GM21737 (cell line): ENCODE measurements at regions not wholly inside any gene's neighbourhood (a gene's known extent, or its start where the extent isn't known, plus 50 kb on each side); places are given as distances from the start of the nearest gene placed in this dataset.

Experiments
- ATAC-seq: cut with Tn5 transposase; IDR thresholded peaks from one replicate; pipeline ENCODE4 v1.9.1; 2021; ENCODE audit warnings: mild to moderate bottlenecking, moderate library complexity; ENCODE audit not compliant: unreplicated experiment

DNA sequence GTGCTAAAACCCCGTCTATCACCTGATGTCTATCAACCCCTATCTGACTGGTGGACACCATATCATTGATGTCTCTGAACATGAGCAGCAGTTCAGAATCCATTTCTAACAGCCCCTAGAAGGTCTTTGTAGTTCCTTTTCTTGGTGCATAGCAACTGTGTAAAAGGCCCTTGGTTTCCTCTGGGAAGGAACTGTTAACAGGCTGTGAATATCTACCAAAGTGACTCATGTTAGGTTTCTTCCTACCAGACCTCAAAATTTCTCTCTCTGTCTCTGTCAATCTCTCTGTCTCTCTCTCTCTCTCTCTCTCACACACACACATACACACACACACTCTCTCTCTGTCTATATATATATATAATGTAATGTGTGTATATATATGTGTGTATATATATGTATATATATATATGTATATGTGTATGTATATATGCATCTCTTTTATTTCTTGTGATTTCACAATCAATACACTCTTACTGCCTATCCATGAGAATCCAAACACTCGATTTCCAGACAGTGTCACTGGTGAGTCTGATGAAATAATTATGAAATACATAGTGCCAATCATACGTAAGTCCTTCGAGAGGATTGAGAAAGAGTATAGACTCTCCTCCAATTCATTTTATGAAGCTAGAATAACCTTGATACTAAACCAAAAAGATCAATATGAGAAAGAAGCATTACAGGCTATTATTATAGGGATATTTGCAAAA is 335.9 kb upstream of the SLCO3A1 start:
- no peak for ATAC-seq

DNA sequence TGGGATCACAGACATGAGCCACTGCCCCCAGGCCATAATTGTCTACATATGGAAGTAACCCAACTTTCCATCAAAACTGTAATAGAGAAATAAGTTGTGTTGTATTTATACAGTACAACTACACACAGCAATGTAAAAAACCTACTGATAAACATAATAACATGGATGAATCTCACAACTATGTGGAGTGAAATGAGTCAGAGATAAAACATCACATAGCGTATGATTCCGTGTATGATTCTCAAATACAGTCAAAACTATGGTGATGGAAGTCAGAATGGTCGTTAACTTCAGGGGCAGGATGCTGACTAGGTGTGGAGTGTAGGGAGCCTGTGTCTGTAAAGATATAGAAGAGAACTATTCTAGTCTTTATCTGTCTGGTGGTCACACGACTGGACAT is 332.7 kb upstream of the SLCO3A1 start:
- ATAC-seq, result no peak

DNA sequence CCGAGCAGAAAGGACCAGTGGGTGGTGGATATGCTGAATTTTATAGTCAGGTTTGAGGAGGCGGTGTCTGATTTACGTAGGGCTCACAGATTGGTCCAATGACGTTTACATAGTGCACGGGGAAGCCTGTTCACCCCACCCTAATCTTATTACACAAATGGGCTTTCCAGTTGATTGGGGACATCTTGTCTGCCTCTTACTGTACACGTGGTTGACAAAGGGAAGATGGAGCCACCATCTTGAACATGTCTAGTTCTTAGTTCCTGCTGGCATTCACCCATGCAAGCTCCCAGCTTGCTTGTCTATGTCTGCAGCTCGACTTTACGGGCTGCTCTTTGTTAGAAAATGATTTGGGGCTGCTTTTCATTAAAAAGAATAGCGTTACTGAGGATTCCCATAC is 332.0 kb upstream of the SLCO3A1 start:
- ATAC-seq, result no peak

DNA sequence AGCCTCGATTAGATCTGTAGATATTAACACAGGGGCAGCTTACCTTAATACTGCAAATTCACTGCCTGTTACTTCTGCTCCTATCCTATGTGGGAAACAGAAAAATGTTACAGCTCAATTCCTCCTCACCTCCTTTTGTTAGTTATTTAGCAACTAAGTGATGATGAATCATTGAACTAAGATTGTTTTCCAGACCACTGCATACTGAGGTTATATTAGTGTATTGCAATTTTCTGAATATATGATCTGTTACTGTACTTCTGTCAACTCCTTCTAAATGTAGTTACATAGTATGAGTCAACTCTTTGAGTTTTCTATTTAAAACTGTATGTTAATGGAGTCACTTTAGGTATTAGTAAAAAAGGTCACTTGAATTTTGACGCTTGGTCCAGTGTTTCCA is 331.5 kb upstream of the SLCO3A1 start:
- no peak for ATAC-seq

DNA sequence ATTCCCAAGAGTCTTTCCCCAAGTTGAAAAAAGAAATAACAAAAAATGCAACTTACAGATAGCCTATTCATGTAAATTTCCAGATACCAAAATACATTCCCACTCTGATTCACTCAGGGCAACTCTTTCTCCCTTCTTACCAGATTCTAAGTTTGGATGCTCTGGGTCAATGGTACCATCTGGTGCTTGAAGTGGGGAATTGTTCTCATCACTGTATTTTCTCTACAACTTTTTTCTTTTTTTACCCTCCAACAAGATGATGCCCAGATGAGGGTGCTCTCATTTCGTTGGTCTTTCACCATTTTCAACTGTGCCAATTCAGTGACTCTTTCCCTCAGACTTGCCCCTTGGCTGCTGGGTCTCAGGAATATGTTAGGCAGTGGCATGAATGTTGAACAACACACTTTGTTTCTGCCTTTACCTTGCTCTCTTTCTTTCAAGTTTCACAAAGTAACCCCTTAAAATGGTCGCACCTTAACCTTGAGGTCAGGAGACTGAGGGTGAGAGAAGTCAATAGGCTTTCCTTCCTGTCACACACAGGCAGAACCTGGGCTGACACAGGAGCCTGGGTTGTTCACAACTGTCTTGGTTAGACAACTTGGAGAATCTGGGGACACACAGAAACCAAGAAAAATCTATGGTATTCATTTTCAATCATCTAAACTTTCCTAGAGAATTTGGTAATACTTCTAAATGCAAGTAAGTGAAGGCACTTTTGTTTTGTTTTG is 330.7 kb upstream of the SLCO3A1 start:
- no peak for ATAC-seq

DNA sequence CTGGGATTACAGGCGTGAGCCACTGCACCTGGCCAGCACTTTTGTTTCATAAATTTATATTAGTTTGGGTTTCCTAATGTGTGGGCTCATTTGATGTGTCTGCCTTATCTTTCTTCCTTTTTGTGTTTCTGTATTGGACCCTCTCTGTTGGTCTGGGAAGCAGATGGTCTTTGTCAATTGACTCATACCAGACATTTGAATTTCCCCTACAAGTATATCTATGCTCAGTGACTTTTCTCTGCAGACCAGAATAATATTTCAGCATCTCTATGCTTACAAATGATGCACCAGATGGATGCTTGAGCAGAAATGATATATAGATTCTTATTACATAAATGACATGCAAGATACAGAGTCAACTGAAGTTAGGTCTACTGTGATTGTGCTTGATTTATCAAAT is 329.9 kb upstream of the SLCO3A1 start:
- ATAC-seq, result no peak

DNA sequence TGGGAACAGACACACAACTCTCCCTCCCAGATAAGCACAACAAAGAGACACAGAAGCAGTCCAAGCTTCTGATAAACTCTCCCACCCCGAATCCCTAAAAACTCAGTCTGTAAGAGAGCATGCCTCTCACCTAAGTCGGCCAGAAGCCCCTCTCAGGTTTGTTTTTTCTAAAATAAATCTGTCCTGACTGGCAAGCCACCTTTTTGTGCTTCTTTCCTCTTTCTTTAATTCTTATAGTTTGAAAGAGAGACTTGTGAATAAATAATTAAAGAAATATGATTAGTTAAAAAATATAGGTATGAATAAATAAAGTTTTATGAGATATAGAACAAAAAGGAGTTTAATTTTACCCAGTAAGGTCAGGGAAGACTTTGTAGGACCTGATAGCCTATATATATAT is 329.0 kb upstream of the SLCO3A1 start:
- no peak for ATAC-seq

DNA sequence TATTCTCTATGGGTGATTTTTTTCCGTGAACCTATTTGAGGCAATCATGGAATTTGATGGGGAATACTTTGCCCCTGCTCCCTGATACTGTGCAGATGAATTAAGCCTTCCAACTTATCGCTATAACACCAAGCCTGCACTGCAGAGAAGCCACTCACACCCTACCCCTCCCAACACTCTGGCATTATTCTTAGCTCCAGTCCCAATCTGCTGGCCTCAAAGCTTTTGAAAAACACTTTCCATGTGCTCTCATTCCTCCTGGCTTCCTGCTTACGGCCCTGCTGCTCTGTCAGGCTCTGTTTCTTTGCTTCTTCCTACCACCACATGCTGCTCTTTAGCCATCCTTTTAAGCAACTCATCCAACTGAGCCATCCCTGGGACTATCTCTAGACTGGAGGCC is 327.8 kb upstream of the SLCO3A1 start:
- no peak for ATAC-seq

DNA sequence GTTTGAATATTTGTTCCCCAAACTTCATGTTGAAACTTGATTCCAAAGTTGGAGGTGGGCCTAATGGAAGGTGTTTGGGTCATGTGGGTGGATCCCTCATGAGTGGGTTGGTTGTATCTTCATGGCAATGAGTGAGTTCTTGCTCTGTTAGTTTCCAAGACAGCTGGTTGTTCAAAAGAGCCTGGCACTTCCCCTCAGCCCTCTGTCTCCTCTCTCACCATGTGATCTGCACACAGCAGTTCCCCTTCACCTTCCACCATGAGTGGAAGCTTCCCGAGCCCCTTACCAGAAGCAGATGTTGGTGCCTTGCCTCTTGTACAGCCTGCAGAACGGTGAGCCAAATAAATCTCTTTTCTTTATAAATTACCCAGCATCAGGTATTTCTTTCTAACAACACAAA is 327.1 kb upstream of the SLCO3A1 start:
- no peak for ATAC-seq

DNA sequence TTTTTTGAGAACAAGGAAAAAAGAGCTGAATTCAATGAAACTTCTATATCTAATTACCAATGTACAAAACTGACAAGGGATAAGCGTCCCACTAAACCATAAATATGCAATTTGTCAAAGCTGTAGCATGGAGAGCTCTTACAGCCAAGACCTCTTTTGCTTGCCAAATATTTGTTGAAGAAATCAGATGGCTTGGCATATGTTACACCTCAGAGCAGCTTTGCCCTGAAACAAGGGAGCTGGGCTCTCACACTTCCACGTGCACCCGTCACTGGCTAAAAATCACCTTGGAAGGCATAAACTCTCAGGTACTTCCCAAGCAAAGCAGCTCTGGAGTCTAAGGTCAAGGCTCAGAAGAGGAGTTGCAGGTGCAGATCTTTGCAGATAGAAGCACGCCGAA is 324.7 kb upstream of the SLCO3A1 start:
- no peak for ATAC-seq

DNA sequence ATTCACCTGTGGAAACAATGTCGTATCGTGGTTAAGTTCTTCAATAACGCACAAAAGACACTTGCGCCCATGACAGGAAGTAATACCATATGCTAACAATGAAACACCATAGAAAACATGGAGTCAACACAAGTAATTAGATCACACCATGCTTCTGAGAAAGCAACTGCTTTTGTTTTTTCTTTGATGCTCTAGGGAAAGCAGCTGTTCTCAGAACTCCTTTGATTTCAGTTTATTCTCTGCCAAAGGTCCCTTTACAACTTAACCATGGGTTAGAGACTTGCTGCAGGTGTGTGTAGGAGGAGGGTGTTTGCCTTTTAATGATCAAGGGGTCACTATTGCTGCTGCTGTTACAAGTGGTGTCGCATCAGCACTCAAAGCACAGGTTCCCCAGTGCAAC is 324.0 kb upstream of the SLCO3A1 start:
- ATAC-seq, result no peak

DNA sequence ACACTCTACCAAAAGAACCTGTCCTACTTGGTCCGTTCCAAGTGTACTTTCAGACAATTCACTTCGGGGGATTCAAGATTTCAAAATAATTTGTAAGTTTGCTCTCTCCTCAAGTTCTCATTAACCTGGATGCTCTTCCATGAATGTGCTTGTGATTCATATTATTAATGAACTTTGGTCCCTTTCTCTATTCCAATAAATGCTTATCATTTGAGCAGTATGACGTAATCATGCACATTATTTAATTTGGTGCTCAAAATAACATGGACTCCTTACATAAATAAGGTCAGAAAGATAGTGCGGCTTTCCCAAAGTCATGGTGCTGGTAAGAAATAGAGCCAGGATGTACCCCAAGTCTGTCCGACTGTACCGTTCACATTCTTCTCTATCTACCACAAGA is 323.2 kb upstream of the SLCO3A1 start:
- no peak for ATAC-seq

DNA sequence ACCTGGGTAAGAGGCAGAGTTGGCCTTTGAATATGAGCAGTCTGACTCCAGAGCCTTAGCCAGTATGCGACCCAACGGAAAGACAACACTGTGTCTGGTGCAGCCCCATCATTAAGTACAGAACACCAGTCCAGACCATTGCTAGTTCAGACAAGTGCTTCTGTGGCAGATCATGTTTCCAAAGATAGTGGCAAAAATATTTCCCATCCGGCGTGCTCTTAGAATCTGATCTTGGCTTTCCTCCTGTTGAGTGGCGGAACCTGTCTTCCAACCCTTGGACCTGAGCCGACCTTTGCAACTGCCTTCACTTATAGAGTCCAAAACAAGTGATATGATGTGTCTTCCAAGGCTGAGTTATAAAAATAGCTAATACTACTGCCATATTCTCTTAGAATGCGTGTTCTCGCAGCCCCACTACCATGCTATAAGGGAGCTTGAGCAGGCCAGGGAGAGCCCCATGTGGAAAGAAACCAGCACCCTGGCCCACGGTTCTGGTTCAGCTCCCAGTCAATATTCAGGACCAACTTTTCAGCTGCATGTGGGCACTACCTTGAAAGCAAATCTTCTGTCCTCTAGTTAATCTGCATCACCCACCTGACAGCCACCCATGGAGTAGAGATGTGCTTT is 322.4 kb upstream of the SLCO3A1 start:
- ATAC-seq, result no peak

DNA sequence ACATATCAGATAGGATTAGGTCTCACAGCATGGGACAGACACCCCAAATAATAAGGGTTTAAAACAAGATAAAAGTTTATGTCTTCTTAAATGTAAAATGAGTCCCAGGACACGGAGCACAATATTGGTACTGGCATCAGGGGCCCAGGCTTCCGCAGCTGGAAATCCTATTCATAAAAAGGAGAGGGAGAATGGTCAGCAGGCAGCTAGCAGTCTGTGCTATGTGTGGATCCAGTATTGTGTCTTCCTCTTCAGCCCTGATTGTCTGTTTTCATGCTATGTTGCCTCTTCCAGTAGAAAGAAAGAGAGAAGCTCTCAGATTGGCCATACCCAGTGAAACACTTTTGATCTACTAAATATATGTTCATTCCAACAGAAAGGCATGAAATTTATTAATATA is 319.3 kb upstream of the SLCO3A1 start:
- ATAC-seq, result no peak

DNA sequence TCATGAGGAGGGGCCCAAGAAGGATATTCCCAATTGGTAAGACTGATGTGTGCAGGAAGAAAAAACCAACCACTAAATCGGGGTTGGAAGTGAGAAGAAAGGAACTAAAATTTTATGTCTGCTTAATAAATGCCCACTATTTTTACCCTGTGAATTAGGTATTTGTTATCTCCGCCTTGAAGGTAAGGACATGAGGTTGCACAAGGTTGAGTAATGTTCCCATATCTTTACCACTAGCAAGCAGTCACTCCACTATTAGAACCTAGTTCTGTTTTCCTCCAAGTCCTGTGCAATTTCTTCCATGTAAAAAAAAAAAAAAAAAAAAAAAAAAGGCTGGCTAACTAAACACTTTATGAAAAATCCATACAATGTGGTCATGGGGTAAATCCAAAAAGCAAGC is 318.5 kb upstream of the SLCO3A1 start:
- ATAC-seq, result no peak

DNA sequence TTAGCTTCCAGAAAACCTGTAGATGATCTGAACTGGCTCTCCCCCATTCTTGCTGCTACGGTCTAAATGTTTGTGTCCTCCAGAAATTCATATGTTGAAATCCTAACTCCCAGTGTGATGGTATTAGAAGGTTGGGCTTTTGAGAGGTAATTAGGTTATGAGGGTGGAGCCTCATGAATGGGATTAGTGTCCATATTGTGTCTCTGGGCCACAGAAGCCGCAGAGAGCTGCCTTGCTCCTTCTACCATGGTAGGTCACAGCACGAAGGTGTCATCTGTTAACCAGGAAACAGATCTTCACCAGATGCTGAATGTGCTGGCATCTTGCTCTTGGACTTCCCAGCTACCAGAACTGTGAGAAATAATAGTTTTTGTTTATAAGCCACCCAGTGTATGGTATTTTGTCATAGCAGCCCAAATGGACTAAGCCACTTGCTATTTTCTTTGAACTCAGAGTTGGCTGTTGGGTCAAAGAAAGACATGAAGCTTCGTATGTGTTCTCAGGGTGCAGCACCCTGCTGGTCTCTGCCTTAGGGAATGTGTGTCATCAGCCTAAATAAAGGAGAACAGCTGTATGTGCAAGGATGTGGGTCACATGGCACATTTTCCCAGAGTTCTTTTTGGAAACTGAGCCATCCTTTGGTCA is 317.5 kb upstream of the SLCO3A1 start:
- no peak for ATAC-seq

DNA sequence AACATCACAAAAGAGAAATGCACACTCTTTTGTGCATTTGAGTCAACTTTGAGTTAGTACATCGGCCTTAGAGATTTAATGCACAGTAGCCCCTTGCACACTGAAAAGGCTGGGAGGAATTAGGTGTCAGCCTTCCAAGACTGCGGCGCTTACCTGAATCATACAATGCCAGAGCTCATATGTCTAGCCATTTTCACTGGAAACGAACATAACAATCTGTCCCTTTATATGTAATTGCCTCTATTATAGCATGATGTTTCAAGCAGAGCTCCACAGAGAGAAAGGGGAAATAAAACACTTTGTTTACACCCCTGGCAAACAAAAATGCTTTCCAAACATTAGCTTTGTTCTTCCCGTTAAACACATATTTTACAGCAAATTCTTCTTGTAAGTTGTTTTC is 315.7 kb upstream of the SLCO3A1 start:
- ATAC-seq, result no peak

DNA sequence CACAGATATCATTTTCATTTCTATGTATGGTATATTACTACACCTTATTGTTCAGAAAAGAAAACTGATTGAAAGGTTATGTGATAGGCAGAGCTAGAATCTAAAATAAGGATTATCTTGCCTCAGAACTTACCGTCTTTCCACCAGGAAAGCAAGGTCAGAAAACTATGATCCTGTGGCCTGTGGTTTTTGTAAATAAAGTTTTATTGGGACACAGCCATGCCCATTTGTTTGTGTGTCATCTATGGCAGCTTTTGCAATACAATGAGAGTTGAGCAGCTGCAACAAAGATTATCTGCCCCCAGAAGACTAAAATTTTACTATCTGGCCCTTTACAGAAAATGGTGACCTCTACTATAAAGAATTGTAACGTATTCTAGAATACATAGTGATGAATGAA is 314.7 kb upstream of the SLCO3A1 start:
- ATAC-seq, result no peak

DNA sequence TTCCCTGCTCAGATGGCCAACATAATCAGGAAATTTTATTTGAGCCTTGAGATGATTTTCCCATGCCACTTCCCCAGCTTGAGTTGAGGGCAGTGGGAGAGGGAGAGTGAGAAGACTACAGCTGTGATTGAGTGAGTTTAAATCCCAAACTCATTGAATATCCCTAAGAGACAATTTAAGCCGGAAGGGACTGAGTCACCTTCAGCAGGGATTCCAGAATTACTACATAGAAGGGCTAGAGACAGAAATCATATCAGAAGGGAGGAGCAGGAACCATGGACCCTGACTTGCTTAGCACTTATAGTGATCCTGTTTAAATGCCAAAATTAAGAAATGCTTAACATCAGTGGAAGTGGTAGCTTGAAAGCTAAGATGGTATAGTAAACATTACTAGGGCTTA is 312.2 kb upstream of the SLCO3A1 start:
- ATAC-seq, result no peak

DNA sequence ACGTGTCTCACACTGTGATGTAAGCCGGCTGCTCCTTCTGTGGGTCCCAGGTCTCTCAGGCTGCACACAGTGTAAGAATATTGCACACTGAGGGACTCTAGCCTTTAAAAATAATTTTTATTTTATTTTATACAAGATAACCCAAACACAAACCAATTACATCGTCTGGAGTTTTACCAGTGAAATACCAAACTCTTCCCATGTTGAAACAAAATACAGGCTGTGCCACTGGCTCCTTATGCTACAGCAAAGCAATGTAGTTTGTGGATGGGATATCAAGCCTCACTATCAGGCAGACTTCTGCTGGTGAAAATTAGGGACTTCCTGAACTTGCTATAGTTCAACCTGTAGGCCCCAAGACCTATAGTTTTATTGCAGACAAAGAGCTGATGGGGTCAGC is 311.3 kb upstream of the SLCO3A1 start:
- ATAC-seq, result no peak

DNA sequence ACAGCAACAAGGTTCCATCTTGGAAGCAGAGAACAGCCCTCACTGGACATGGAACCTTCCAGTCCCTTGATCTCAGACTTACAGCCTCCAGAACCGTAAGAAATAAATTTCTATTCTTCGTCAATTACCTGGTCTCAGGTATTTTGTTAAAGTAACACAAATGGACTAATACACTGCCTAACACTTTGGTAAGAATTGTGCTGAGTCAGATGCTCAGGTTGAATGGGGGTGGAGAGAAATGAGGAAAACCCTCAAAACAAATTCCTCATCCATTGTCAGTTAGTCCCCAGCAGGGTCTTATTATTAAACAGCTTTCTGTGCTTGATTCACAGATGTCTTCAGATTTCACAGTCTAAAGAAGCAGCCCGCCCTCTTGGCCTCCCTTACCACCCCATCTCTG is 306.2 kb upstream of the SLCO3A1 start:
- no peak for ATAC-seq

DNA sequence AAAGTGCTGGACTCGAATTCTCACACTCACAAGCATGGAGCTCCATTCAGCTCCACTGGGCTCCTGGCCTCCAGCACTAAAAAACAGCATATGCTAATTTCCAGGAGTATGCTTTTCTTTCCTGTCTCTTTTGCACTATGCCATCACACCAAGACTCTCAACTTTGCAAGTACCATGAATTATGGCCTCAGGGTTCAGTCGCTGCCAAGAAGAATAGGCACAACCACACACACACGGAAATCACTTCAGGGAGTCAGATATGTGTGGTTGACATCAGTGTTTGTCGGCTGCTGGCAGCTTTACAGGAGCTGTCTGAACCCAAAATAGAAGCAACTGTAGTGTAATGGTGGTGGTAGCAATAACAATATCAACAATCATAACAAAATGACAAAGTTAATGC is 305.0 kb upstream of the SLCO3A1 start:
- ATAC-seq, result no peak
